ENCODE measurements at regions not wholly inside any gene's neighbourhood (a gene's known extent, or its start where the extent isn't known, plus 50 kb on each side); places are given as distances from the start of the nearest gene placed in this dataset.

DNA sequence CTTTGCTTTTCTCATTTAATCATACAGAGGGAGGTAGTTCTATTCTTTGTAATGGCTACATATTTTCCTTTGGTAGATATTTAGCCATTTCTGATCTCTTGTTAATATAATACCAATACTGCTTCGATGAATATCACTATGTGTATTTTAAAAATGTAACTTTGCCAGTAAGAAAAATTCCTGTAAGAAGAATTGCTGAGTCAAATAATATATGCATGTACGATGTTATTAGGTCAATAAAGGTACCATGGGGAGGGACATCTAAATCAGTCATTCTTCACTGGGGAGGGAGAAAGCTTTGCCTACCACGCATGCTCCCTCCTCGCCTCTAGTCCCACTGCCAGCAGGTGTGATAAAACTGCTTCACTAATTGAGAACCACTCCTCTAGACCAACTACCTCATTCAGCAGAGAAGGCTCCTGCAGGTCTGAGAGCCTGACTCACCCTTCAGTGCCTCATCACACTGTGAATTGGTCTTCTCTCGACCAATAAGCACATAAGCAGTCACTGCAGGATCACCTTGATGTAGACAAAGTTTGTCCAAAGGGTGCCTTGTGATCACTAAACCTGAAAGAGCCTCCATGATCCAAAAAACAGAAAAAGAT is 56.1 kb upstream of the TBCA start:
- DNase-seq: no peak
- Histone ChIP-seq H3K4me1 (no peaks in the 10 kb centered on the region), H3K36me3 (no peaks in the 10 kb centered on the region), H3K27ac (no peak overlapping the region), H3K27me3 (no peaks in the 10 kb centered on the region), H3K9me3 (no peaks in the 10 kb centered on the region), H3K4me3 (no peak overlapping the region)
- TF ChIP-seq, protein P1, sequence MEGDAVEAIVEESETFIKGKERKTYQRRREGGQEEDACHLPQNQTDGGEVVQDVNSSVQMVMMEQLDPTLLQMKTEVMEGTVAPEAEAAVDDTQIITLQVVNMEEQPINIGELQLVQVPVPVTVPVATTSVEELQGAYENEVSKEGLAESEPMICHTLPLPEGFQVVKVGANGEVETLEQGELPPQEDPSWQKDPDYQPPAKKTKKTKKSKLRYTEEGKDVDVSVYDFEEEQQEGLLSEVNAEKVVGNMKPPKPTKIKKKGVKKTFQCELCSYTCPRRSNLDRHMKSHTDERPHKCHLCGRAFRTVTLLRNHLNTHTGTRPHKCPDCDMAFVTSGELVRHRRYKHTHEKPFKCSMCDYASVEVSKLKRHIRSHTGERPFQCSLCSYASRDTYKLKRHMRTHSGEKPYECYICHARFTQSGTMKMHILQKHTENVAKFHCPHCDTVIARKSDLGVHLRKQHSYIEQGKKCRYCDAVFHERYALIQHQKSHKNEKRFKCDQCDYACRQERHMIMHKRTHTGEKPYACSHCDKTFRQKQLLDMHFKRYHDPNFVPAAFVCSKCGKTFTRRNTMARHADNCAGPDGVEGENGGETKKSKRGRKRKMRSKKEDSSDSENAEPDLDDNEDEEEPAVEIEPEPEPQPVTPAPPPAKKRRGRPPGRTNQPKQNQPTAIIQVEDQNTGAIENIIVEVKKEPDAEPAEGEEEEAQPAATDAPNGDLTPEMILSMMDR (IDR thresholded peaks at IDR 0.05): no peak
- TF ChIP-seq EP300 (IDR thresholded peaks at IDR 0.05) (no peak), POLR2AphosphoS5 (IDR thresholded peaks at IDR 0.05) (no peak), POLR2A (IDR thresholded peaks at IDR 0.05) (no peak)
- WGBS, 2 donors: 72 to 86% methylated on average over 5 of the region's 5 CpGs
- intact Hi-C loops (cut with DNase I): no loop called here

- no peak for DNase-seq
- intact Hi-C loops (cut with DNase I): no loop called here
- Histone ChIP-seq H3K4me1 (no peaks in the 10 kb centered on the region), H3K9me3 (no peaks in the 10 kb centered on the region), H3K36me3 (no peaks in the 10 kb centered on the region), H3K27ac (no peak overlapping the region), H3K4me3 (no peak overlapping the region), H3K27me3 (no peaks in the 10 kb centered on the region)
- 71 to 72% methylated on average over 3 of the region's 3 CpGs for whole genome bisulfite sequencing, 2 donors
- TF ChIP-seq, protein P1 (IDR thresholded peaks at IDR 0.05): no peak
- TF ChIP-seq POLR2AphosphoS5 (IDR thresholded peaks at IDR 0.05) (no peak), EP300 (IDR thresholded peaks at IDR 0.05) (no peak), POLR2A (IDR thresholded peaks at IDR 0.05) (no peak)
Measured at GRCh38 chr5:77828445-77828844, 52.3 kb upstream of the TBCA start.

Measured in sigmoid colon (tissue), 6 donors.